ENCODE measurements at regions not wholly inside any gene's neighbourhood (a gene's known extent, or its start where the extent isn't known, plus 50 kb on each side); places are given as distances from the start of the nearest gene placed in this dataset.

DNA sequence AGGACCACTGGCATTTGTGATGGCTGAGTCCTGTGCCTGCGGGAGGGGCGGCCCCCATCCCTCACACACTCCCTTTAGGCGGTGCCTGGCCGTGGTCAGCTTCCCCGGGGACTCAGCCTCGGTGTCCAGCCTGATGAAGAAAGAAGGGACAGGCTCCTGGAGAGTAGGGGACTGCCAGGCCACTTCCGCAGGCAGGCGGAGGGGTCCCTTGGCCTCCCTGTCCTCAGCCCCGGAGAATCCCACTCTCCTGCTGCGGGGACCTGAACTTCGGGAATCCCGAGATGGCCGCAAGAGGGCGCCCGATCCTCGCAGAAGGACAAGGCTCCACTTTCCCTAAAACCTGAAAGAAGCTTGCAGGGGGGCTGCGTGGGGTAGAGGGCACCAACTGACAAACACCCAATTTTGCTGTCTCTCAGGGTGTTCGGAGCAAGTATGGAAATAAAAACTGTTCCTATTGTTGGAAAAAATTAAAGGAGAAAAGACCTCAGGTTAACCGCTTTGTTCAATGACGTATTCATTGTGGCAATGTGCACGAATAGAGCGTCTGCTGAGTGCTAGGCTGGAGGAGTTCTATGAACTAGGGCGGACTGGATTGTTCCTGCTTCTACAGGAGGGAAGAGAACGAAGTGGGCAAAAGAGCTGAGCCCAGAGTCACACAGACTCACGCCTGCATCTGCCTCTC is 297.3 kb downstream of the ZNF536 start:
- DNase-seq (ENCODE audit: low read depth) = no peak
- H3K27me3 ChIP-seq (ENCODE audit: control insufficient read depth, insufficient read depth, low read length) = peaks cover 16% of the 10 kb centered on the region
- H3K36me3 ChIP-seq (ENCODE audit: control insufficient read depth, insufficient read depth, low read length) = no peaks in the 10 kb centered on the region
- H3K4me3 ChIP-seq (ENCODE audit: low read depth, low read length) = no peak overlapping the region
- TF ChIP-seq, protein P1, sequence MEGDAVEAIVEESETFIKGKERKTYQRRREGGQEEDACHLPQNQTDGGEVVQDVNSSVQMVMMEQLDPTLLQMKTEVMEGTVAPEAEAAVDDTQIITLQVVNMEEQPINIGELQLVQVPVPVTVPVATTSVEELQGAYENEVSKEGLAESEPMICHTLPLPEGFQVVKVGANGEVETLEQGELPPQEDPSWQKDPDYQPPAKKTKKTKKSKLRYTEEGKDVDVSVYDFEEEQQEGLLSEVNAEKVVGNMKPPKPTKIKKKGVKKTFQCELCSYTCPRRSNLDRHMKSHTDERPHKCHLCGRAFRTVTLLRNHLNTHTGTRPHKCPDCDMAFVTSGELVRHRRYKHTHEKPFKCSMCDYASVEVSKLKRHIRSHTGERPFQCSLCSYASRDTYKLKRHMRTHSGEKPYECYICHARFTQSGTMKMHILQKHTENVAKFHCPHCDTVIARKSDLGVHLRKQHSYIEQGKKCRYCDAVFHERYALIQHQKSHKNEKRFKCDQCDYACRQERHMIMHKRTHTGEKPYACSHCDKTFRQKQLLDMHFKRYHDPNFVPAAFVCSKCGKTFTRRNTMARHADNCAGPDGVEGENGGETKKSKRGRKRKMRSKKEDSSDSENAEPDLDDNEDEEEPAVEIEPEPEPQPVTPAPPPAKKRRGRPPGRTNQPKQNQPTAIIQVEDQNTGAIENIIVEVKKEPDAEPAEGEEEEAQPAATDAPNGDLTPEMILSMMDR (IDR thresholded peaks at IDR 0.05; ENCODE audit: insufficient read depth, low read length, poor library complexity, severe bottlenecking) = peak; percentile 87

DNA sequence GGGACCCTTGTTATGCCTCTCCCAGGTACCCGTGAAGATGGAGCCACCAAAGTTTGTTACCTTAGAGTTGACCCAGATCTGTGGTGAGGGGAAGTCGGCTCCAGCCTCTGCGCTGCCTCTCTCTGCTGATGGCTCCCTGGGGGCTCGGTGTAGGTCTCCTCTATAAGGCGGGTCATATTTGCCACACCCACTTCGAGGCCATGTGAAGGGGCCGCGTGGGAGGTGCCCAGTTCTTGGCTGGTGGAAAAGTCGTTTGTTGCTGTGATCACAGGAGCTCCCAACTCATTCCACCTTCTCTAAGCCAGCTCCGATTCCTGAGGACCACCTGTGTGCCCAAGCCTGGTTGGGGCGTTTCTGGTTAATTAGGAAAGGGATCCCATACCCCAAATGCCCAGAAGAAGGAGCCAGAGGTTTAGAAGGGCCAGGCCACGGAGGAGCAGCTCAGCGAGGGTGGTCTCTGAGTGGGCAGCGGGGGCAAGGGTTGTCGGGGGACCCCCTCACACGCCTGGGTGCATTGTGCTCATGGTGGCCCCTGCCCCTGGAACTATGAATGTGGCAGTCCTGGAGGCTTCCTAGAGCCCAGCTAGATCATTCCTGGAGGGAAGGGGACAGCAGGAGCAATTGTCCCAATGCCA is 296.5 kb downstream of the ZNF536 start:
- H3K27me3 ChIP-seq (ENCODE audit: control insufficient read depth, insufficient read depth, low read length) = peaks cover 16% of the 10 kb centered on the region
- TF ChIP-seq, protein P1 (IDR thresholded peaks at IDR 0.05; ENCODE audit: insufficient read depth, low read length, poor library complexity, severe bottlenecking) = no peak
- no peaks in the 10 kb centered on the region for H3K36me3 ChIP-seq (ENCODE audit: control insufficient read depth, insufficient read depth, low read length)
- no peak overlapping the region for H3K4me3 ChIP-seq (ENCODE audit: low read depth, low read length)
- DNase-seq (ENCODE audit: low read depth) = no peak

DNA sequence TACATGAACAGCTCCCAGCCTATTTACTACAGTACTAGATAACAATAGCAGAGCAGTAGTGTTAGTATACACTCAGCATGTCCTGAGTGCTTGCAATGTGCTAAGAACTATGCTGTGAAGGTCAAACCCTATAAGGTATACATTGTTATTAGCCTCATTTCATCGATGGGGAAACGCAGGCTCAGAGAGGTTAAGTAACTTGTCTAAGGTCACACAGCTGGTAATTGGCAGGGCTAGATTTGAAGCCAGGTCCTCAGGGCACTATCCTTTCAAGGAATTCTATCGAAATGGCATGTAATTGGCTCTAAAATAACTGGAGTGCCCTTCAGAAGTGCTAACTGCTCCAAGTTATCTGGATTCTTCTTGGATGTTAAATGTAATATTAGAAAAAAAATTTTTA is 295.6 kb downstream of the ZNF536 start:
- no peak overlapping the region for H3K4me3 ChIP-seq (ENCODE audit: low read depth, low read length)
- peaks cover 16% of the 10 kb centered on the region for H3K27me3 ChIP-seq (ENCODE audit: control insufficient read depth, insufficient read depth, low read length)
- no peaks in the 10 kb centered on the region for H3K36me3 ChIP-seq (ENCODE audit: control insufficient read depth, insufficient read depth, low read length)
- TF ChIP-seq, protein P1 (IDR thresholded peaks at IDR 0.05; ENCODE audit: insufficient read depth, low read length, poor library complexity, severe bottlenecking) = no peak
- no peak for DNase-seq (ENCODE audit: low read depth)

DNA sequence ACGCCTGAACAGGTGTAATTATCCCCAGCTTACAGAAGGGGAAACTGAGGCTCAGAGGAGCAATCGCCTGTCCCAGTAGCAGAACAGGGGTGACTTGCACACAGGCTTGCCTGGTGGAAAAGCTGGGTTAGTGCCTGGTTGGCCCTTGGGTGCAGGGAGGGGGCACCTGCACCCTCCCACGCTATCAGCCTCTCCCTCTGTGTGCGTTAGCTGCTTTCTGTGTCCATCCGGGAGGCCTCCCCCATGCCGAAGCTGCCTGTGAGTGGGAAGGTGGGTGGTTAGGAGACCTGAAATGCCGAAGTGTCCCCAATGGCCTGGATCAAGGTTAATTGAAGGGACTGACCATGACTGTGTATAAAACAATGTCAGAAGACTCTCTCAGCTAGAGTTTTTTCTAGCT is 295.0 kb downstream of the ZNF536 start:
- H3K36me3 ChIP-seq (ENCODE audit: control insufficient read depth, insufficient read depth, low read length) = no peaks in the 10 kb centered on the region
- TF ChIP-seq, protein P1 (IDR thresholded peaks at IDR 0.05; ENCODE audit: insufficient read depth, low read length, poor library complexity, severe bottlenecking) = no peak
- H3K4me3 ChIP-seq (ENCODE audit: low read depth, low read length) = no peak overlapping the region
- no peak for DNase-seq (ENCODE audit: low read depth)
- peaks cover 16% of the 10 kb centered on the region for H3K27me3 ChIP-seq (ENCODE audit: control insufficient read depth, insufficient read depth, low read length)

DNA sequence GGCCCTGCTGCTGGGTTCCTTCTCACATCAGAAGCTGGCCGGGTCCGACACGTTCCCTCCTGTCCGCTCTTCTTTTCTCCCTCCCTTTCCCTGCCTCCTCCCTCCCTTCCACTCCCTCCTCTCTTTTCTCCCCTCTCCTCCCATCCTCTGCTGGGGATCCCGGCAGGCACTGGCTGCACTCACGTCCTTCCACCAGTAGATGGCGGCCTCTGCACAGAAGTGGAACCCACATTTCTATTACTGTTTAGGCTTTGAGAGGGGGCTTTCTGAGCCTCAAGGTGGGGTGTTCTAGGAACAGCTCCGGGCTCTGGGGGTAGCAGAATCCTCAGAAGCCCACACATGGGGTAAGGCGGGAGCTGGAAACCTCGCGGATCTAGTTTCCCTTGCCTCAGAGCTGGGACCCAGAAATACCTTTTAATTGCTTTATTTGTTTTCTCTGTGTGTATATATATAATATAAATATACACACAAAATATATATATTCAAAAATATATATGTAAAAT is 294.2 kb downstream of the ZNF536 start:
- H3K4me3 ChIP-seq (ENCODE audit: low read depth, low read length) = no peak overlapping the region
- H3K27me3 ChIP-seq (ENCODE audit: control insufficient read depth, insufficient read depth, low read length) = peaks cover 16% of the 10 kb centered on the region
- TF ChIP-seq, protein P1 (IDR thresholded peaks at IDR 0.05; ENCODE audit: insufficient read depth, low read length, poor library complexity, severe bottlenecking) = peak; percentile 98
- no peak for DNase-seq (ENCODE audit: low read depth)
- H3K36me3 ChIP-seq (ENCODE audit: control insufficient read depth, insufficient read depth, low read length) = no peaks in the 10 kb centered on the region

Measured in kidney epithelial cell (primary cell).